OCI-LY3 (cell line): ENCODE measurements at regions not wholly inside any gene's neighbourhood (a gene's known extent, or its start where the extent isn't known, plus 50 kb on each side); places are given as distances from the start of the nearest gene placed in this dataset.

ENCODE experiments used
- H2AFZ ChIP-seq: fragments of 200-600, 300-600 bp; shearing (Covaris generic); 2 replicates; pipeline ENCODE4 v1.6.0; 2014; ENCODE audit warnings: antibody characterized with exemption, low read depth, low read length
- H3K27ac ChIP-seq: fragments of 200-600, 300-600 bp; sonication (generic); 2 replicates; pipeline ENCODE4 v1.5.1; 2014; ENCODE audit warnings: mild to moderate bottlenecking, low read length, moderate library complexity, mixed read lengths
- H3K27me3 ChIP-seq: fragments of 200-600, 300-600 bp; sonication (generic); 2 replicates; pipeline ENCODE4 v1.6.1; 2014; ENCODE audit warnings: low read depth, low read length, mixed read lengths
- H3K36me3 ChIP-seq: fragments of 200-600, 300-600 bp; sonication (generic); replicated peaks from 2 replicates; pipeline ENCODE3; 2014; ENCODE audit warnings: low read depth, low read length, mixed read lengths
- H3K4me1 ChIP-seq: fragments of 300-600, 200-600 bp; sonication (generic); 2 replicates; pipeline ENCODE4 v1.6.1; 2014; ENCODE audit warnings: low read length, mixed read lengths
- H3K4me2 ChIP-seq: fragments of 200-600, 300-600 bp; sonication (generic); 2 replicates; pipeline ENCODE4 v1.6.1; 2014; ENCODE audit warnings: low read length, mixed read lengths
- H3K4me3 ChIP-seq: fragments of 300-600, 200-600 bp; sonication (generic); 2 replicates; pipeline ENCODE4 v1.5.1; 2014; ENCODE audit warnings: antibody characterized with exemption, mild to moderate bottlenecking, low read length, moderate library complexity
- H3K79me2 ChIP-seq: fragments of 300-600, 200-600 bp; shearing (Covaris generic); 2 replicates; pipeline ENCODE4 v1.6.1; 2014; ENCODE audit warnings: mild to moderate bottlenecking, low read length, mixed read lengths
- H3K9ac ChIP-seq: fragments of 300-600, 200-600 bp; shearing (Covaris generic); 2 replicates; pipeline ENCODE4 v1.6.0; 2014; ENCODE audit warnings: mild to moderate bottlenecking, low read length, moderate library complexity
- H3K9me3 ChIP-seq: fragments of 200-600, 300-600 bp; shearing (Covaris generic); 2 replicates; pipeline ENCODE4 v1.6.1; 2014; ENCODE audit warnings: low read length, mixed read lengths; ENCODE audit not compliant: insufficient read depth
- H4K20me1 ChIP-seq: fragments of 200-600, 300-600 bp; sonication (generic); 2 replicates; pipeline ENCODE4 v1.6.1; 2016; ENCODE audit warnings: low read length, mixed read lengths; ENCODE audit not compliant: insufficient read depth
- EZH2phosphoT487 ChIP-seq: fragments of 200-600 bp; shearing (Covaris generic); IDR thresholded peaks from 2 replicates; pipeline ENCODE4 v1.6.1; 2018; ENCODE audit warnings: antibody characterized with exemption, mixed run types, low read depth
- TF ChIP-seq, protein P1 (sequence below): fragments of 200-600, 300-600 bp; sonication (generic); IDR thresholded peaks from 2 replicates; pipeline ENCODE4 v1.5.1; 2014; ENCODE audit warnings: antibody characterized with exemption, low read length, low read depth

- TF ChIP-seq EZH2phosphoT487, result no peak
- TF ChIP-seq, protein P1, sequence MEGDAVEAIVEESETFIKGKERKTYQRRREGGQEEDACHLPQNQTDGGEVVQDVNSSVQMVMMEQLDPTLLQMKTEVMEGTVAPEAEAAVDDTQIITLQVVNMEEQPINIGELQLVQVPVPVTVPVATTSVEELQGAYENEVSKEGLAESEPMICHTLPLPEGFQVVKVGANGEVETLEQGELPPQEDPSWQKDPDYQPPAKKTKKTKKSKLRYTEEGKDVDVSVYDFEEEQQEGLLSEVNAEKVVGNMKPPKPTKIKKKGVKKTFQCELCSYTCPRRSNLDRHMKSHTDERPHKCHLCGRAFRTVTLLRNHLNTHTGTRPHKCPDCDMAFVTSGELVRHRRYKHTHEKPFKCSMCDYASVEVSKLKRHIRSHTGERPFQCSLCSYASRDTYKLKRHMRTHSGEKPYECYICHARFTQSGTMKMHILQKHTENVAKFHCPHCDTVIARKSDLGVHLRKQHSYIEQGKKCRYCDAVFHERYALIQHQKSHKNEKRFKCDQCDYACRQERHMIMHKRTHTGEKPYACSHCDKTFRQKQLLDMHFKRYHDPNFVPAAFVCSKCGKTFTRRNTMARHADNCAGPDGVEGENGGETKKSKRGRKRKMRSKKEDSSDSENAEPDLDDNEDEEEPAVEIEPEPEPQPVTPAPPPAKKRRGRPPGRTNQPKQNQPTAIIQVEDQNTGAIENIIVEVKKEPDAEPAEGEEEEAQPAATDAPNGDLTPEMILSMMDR, result no peak
- H3K4me2 ChIP-seq, result no peak overlapping the region
Observed at GRCh38 chr10:61314273-61314672, 138.9 kb downstream of the TMEM26 start.

DNA sequence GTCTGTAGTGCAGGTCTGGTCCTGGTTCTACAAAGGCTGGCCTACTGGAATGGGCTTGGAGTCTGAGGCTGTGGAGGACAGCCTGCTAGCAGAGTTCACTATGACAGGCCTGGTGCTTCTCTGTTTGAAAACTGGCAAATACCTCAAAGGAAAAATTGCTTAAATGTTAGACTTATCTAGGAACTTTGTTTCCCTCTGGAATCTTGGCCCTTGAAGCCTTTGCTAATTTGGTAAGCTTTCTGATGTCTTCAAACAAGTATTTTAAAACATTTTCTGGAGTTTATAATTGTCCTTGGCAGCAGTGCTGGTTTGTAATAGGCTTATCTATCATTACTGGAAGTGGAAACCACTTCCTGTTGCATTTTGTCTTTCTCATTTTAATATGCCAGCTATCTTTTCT lies 139.7 kb downstream of the TMEM26 start:
- no peaks in the 10 kb centered on the region for H4K20me1 ChIP-seq
- no peak for TF ChIP-seq EZH2phosphoT487
- TF ChIP-seq, protein P1, result no peak
- no peak overlapping the region for H3K4me2 ChIP-seq
- H2AFZ ChIP-seq, result no peak overlapping the region
- H3K27me3 ChIP-seq, result no peaks in the 10 kb centered on the region
- no peaks in the 10 kb centered on the region for H3K36me3 ChIP-seq
- no peak overlapping the region for H3K27ac ChIP-seq
- no peaks in the 10 kb centered on the region for H3K9me3 ChIP-seq
- H3K9ac ChIP-seq, result no peak overlapping the region
- H3K4me1 ChIP-seq, result peaks cover 7% of the 10 kb centered on the region; the same call in 1 of the 2 replicates
- H3K4me3 ChIP-seq, result no peak overlapping the region
- H3K79me2 ChIP-seq, result no peaks in the 10 kb centered on the region

More at GRCh38 chr10:61314273-61314672, 138.9 kb downstream of the TMEM26 start:
- Histone ChIP-seq H3K27me3 (no peaks in the 10 kb centered on the region), H3K4me1 (peaks cover 7% of the 10 kb centered on the region; the same call in 1 of the 2 replicates), H3K79me2 (no peaks in the 10 kb centered on the region), H3K9ac (no peak overlapping the region), H3K4me3 (no peak overlapping the region), H3K36me3 (no peaks in the 10 kb centered on the region), H2AFZ (no peak overlapping the region), H4K20me1 (no peaks in the 10 kb centered on the region), H3K27ac (no peak overlapping the region), H3K9me3 (no peaks in the 10 kb centered on the region)

GRCh38 chr10:61304746-61305145 lies 148.4 kb downstream of the TMEM26 start:
- Histone ChIP-seq H3K79me2 (no peaks in the 10 kb centered on the region), H3K4me3 (no peak overlapping the region), H3K36me3 (no peaks in the 10 kb centered on the region), H4K20me1 (no peaks in the 10 kb centered on the region), H3K9ac (no peak overlapping the region), H2AFZ (no peak overlapping the region), H3K27ac (no peak overlapping the region), H3K4me1 (peaks cover 5% of the 10 kb centered on the region; the same call in 1 of the 2 replicates), H3K27me3 (no peaks in the 10 kb centered on the region), H3K9me3 (no peaks in the 10 kb centered on the region), H3K4me2 (no peak overlapping the region)
- no peak for TF ChIP-seq EZH2phosphoT487
- TF ChIP-seq, protein P1, result no peak

DNA sequence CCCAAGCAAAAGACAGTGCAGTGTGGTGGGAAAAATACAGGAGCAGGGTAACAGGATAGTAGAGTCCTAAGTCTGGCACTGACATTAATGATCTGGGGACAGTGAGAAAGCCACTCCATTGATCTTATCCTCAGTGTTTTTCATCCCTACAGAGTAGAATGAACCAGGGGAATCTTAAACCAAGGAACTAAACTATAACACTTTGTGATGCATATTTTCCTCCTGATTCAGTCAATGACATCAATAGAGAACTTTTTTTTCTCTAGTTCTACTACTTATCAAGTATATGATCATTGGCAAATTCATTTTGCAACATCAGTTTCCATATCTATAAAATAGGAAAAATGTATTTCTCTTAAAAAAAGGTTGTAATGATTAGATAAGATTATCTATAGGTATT lies 151.1 kb downstream of the TMEM26 start:
- no peak overlapping the region for H3K4me2 ChIP-seq
- no peak overlapping the region for H3K27ac ChIP-seq
- no peaks in the 10 kb centered on the region for H3K27me3 ChIP-seq
- no peak overlapping the region for H2AFZ ChIP-seq
- H3K4me1 ChIP-seq, result peaks cover 5% of the 10 kb centered on the region; the same call in 1 of the 2 replicates
- no peak overlapping the region for H3K9ac ChIP-seq
- H3K36me3 ChIP-seq, result no peaks in the 10 kb centered on the region
- H4K20me1 ChIP-seq, result no peaks in the 10 kb centered on the region
- TF ChIP-seq EZH2phosphoT487, result no peak
- TF ChIP-seq, protein P1, result no peak
- H3K4me3 ChIP-seq, result no peak overlapping the region
- H3K79me2 ChIP-seq, result no peaks in the 10 kb centered on the region
- H3K9me3 ChIP-seq, result no peaks in the 10 kb centered on the region
